Smooth muscle cell (in vitro differentiated cells): ENCODE measurements at regions not wholly inside any gene's neighbourhood (a gene's known extent, or its start where the extent isn't known, plus 50 kb on each side); places are given as distances from the start of the nearest gene placed in this dataset.

Source experiments
- DNase-seq: peaks from one replicate; lab custom pipeline; 2025; ENCODE audit not compliant: unreplicated experiment; lab: John Stamatoyannopoulos, UW
- H2AFZ ChIP-seq: fragments of 200-600 bp; sonication (generic); 2 replicates; pipeline ENCODE4 v1.6.0; 2016; ENCODE audit warnings: antibody characterized with exemption, low read depth, mild to moderate bottlenecking
- H3F3A ChIP-seq: fragments of 200-600 bp; sonication (generic); 2 replicates; pipeline ENCODE4 v1.6.0; 2017; ENCODE audit warnings: antibody characterized with exemption, low read depth
- H3K27ac ChIP-seq: fragments of 200-600 bp; sonication (generic); 2 replicates; pipeline ENCODE4 v1.5.1; 2016; ENCODE audit warnings: low read depth, mild to moderate bottlenecking
- H3K27me3 ChIP-seq: fragments of 200-600 bp; sonication (generic); 2 replicates; pipeline ENCODE4 v1.6.1; 2016; ENCODE audit warnings: low read depth, mild to moderate bottlenecking
- H3K36me3 ChIP-seq: fragments of 200-600 bp; sonication (generic); 2 replicates; pipeline ENCODE4 v1.5.1; 2016; ENCODE audit warnings: low read depth
- H3K4me1 ChIP-seq: fragments of 200-600 bp; sonication (generic); 2 replicates; pipeline ENCODE4 v1.5.1; 2016; ENCODE audit warnings: low read depth
- H3K4me2 ChIP-seq: fragments of 200-600 bp; sonication (generic); 2 replicates; pipeline ENCODE4 v1.6.0; 2016; ENCODE audit warnings: mild to moderate bottlenecking
- H3K4me3 ChIP-seq: fragments of 200-600 bp; sonication (generic); 2 replicates; pipeline ENCODE4 v1.5.1; 2016; ENCODE audit warnings: mild to moderate bottlenecking
- H3K79me2 ChIP-seq: fragments of 200-600 bp; sonication (generic); 2 replicates; pipeline ENCODE4 v1.6.0; 2016; ENCODE audit warnings: low read depth, mild to moderate bottlenecking
- H3K9ac ChIP-seq: fragments of 200-600 bp; sonication (generic); 2 replicates; pipeline ENCODE4 v1.6.0; 2016; ENCODE audit warnings: low read depth
- H3K9me3 ChIP-seq: fragments of 200-600 bp; sonication (generic); replicated peaks from 2 replicates; pipeline ENCODE4 v1.5.1; 2016; ENCODE audit warnings: low read depth
- H4K20me1 ChIP-seq: fragments of 200-600 bp; sonication (generic); 2 replicates; pipeline ENCODE4 v1.6.0; 2016; ENCODE audit warnings: low read depth
- CTCF ChIP-seq: fragments of 200-600 bp; sonication (generic); IDR thresholded peaks from 2 replicates; pipeline ENCODE4 v1.5.1; 2017; ENCODE audit warnings: borderline replicate concordance, mild to moderate bottlenecking, antibody characterized with exemption; ENCODE audit not compliant: insufficient read depth, poor library complexity, severe bottlenecking
- WGBS: methylation state at CpG from one replicate; pipeline ENCODE4 v1.1.7; 2016; ENCODE audit warnings: low lambda C conversion rate; 5-methylcytosine and 5-hydroxymethylcytosine counted together

DNA sequence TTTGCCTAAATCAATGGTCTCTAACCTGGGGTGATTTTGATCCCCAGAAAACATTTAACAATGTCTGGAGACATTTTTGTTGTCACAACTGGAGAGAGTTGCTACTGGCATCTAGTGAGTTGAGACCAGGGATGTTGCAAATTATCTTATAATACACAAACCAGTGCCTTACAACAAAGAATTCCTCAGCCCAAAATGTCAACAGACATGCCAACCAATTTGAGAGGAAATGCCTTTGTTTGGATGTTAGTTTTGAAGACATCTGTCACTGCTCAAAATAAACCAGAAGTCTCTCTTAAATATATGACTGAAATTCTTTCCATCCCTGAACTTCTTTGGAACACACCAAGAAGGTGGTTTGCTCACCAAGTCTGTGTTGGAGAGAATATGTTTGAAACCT, 336.9 kb upstream of the ATP2B1 start:
- H2AFZ ChIP-seq, result peak overlapping the region; percentile 14
- H3K9ac ChIP-seq, result no peak overlapping the region
- DNase-seq, result no peak
- H3K4me2 ChIP-seq, result no peak overlapping the region
- no peak overlapping the region for H3K4me3 ChIP-seq
- no peak for TF ChIP-seq CTCF
- no peak overlapping the region for H3K27ac ChIP-seq
- no peaks in the 10 kb centered on the region for H3F3A ChIP-seq
- no peaks in the 10 kb centered on the region for H3K79me2 ChIP-seq
- no peaks in the 10 kb centered on the region for H3K9me3 ChIP-seq
- no peaks in the 10 kb centered on the region for H3K36me3 ChIP-seq
- no peaks in the 10 kb centered on the region for H3K27me3 ChIP-seq
- no peaks in the 10 kb centered on the region for H4K20me1 ChIP-seq
- peaks cover 8% of the 10 kb centered on the region for H3K4me1 ChIP-seq

DNA sequence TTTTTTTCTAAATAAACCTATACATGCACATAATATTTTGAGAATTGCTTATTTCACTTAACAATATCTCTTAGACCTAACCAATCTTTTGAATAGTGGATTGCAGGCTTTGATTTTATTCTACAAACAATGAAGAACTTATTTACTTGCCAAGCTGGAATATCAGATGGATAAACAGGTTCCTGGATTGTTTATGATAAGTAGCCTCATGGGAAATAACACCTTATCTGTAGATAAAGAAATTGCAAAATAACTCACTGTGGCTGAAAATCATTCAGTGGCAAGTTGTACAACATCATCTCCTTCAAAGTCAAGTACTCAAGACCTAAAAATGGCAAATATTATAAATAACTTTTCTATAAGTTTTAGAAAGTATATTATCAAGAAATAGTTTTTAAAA, 335.4 kb upstream of the ATP2B1 start:
- Histone ChIP-seq H3F3A (no peaks in the 10 kb centered on the region), H3K27me3 (no peaks in the 10 kb centered on the region), H3K79me2 (no peaks in the 10 kb centered on the region), H4K20me1 (no peaks in the 10 kb centered on the region), H3K9me3 (no peaks in the 10 kb centered on the region), H2AFZ (no peak overlapping the region), H3K4me1 (peaks cover 8% of the 10 kb centered on the region), H3K36me3 (no peaks in the 10 kb centered on the region), H3K4me2 (peak overlapping the region; percentile 49), H3K9ac (no peak overlapping the region), H3K4me3 (no peak overlapping the region), H3K27ac (no peak overlapping the region)
- DNase-seq, result no peak
- TF ChIP-seq CTCF, result no peak

DNA sequence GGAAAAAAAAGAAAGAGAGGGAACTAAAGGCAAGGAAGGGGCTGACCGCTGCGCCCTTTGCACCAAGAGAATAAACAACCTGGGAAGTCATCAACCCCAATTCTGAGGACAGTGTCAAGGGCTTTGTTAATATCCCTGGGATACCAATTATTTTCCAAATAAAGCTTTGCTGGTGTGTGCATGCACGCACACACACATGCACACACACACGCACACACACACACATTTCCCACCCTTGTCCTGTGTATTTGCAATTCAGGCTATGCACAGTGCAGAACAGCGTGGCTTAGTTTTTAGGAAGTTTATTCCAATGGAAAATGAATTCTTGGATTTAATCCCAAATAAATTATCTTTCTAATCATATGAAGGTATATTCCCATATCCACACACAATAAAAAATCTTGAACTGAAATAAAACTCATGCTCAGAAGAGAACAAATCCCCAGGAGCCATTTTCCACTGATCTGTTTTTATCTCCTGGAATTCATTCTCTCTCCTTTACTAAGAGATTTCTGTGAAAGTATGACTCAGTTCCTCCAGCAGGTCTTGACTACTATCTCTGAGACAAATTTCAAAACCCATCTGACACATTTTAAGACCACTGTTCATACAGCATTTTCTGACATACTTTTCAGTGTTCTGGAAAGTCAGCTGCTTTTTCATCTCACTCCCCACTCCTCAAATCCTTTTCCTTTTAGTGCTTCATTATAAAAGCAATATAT, 334.4 kb upstream of the ATP2B1 start:
- no peaks in the 10 kb centered on the region for H3F3A ChIP-seq
- TF ChIP-seq CTCF, result no peak
- H2AFZ ChIP-seq, result no peak overlapping the region
- H3K4me2 ChIP-seq, result peak overlapping the region; percentile 49
- H3K9me3 ChIP-seq, result no peaks in the 10 kb centered on the region
- H3K36me3 ChIP-seq, result no peaks in the 10 kb centered on the region
- H4K20me1 ChIP-seq, result no peaks in the 10 kb centered on the region
- no peak for DNase-seq
- H3K79me2 ChIP-seq, result no peaks in the 10 kb centered on the region
- peak overlapping the region; percentile 56 for H3K27ac ChIP-seq
- 95% methylated on average over 5 of the region's 5 CpGs for WGBS
- H3K4me3 ChIP-seq, result no peak overlapping the region
- no peaks in the 10 kb centered on the region for H3K27me3 ChIP-seq
- H3K4me1 ChIP-seq, result peaks cover 8% of the 10 kb centered on the region
- no peak overlapping the region for H3K9ac ChIP-seq

- DNase-seq, result no peak
- H3F3A ChIP-seq, result no peaks in the 10 kb centered on the region
- H3K4me2 ChIP-seq, result peak overlapping the region; percentile 39
- H3K4me3 ChIP-seq, result no peak overlapping the region
- no peaks in the 10 kb centered on the region for H4K20me1 ChIP-seq
- no peak overlapping the region for H3K9ac ChIP-seq
- H3K36me3 ChIP-seq, result no peaks in the 10 kb centered on the region
- H3K9me3 ChIP-seq, result no peaks in the 10 kb centered on the region
- TF ChIP-seq CTCF, result no peak
- no peak overlapping the region for H2AFZ ChIP-seq
- H3K4me1 ChIP-seq, result no peaks in the 10 kb centered on the region
- H3K27ac ChIP-seq, result no peak overlapping the region
- H3K27me3 ChIP-seq, result no peaks in the 10 kb centered on the region
- H3K79me2 ChIP-seq, result no peaks in the 10 kb centered on the region
Measured at GRCh38 chr12:90038289-90038688, 329.7 kb upstream of the ATP2B1 start.
